Endothelial cell (in vitro differentiated cells): ENCODE measurements at regions not wholly inside any gene's neighbourhood (a gene's known extent, or its start where the extent isn't known, plus 50 kb on each side); places are given as distances from the start of the nearest gene placed in this dataset.
"Not testable (repeated sequence)": the region's sequence is repeated elsewhere in the genome, so short reads cannot be mapped to it uniquely, and the experiment has no call there.

Experiments used
- DNase-seq: peaks from one replicate; pipeline ENCODE4 v3.0.0; 2021; ENCODE audit warnings: low spot score
- H3K27ac Mint-ChIP-seq: one replicate; pipeline ENCODE4 v1.8.0; 2021; ENCODE audit warnings: mixed read lengths, inconsistent platforms; ENCODE audit not compliant: unreplicated experiment
- H3K27me3 Mint-ChIP-seq: one replicate; pipeline ENCODE4 v1.8.0; 2021; ENCODE audit warnings: mild to moderate bottlenecking, moderate library complexity, mixed read lengths, inconsistent platforms; ENCODE audit not compliant: unreplicated experiment
- H3K36me3 Mint-ChIP-seq: one replicate; pipeline ENCODE4 v1.8.0; 2021; ENCODE audit warnings: mild to moderate bottlenecking, low read depth, mixed read lengths, inconsistent platforms; ENCODE audit not compliant: unreplicated experiment
- H3K4me1 Mint-ChIP-seq: one replicate; pipeline ENCODE4 v1.8.0; 2021; ENCODE audit warnings: mild to moderate bottlenecking, mixed read lengths, inconsistent platforms; ENCODE audit not compliant: unreplicated experiment
- H3K4me3 Mint-ChIP-seq: one replicate; pipeline ENCODE4 v1.8.0; 2021; ENCODE audit warnings: mild to moderate bottlenecking, mixed read lengths, inconsistent platforms; ENCODE audit not compliant: unreplicated experiment
- H3K9me3 Mint-ChIP-seq: one replicate; pipeline ENCODE4 v1.8.0; 2021; ENCODE audit warnings: mixed read lengths, inconsistent platforms; ENCODE audit not compliant: unreplicated experiment
- CTCF ChIP-seq: fragments of 200-600 bp; sonication (generic); IDR thresholded peaks from one replicate; pipeline ENCODE4 v1.5.0; 2021; ENCODE audit warnings: antibody characterized with exemption; ENCODE audit not compliant: unreplicated experiment

- DNase-seq, result no peak
- Mint-ChIP-seq H3K27me3 (peaks cover 1% of the 10 kb centered on the region), H3K9me3 (no peaks in the 10 kb centered on the region), H3K27ac (no peak overlapping the region), H3K4me1 (no peaks in the 10 kb centered on the region), H3K4me3 (no peak overlapping the region), H3K36me3 (no peaks in the 10 kb centered on the region)
- no peak for TF ChIP-seq CTCF
These were observed 972.1 kb downstream of the C4orf33 start for GRCh38 chr4:130068072-130068471.

- no peaks in the 10 kb centered on the region for H3K9me3 Mint-ChIP-seq
- no peaks in the 10 kb centered on the region for H3K27me3 Mint-ChIP-seq
- TF ChIP-seq CTCF, result no peak
- peaks cover 8% of the 10 kb centered on the region for H3K4me1 Mint-ChIP-seq
- H3K27ac Mint-ChIP-seq, result no peak overlapping the region
- H3K36me3 Mint-ChIP-seq, result no peaks in the 10 kb centered on the region
- no peak overlapping the region for H3K4me3 Mint-ChIP-seq
- no peak for DNase-seq
These were observed 975.8 kb downstream of the C4orf33 start for GRCh38 chr4:130071746-130072145.

GRCh38 chr4:130073145-130073790 is 977.3 kb downstream of the C4orf33 start:
- peaks cover 8% of the 10 kb centered on the region for H3K4me1 Mint-ChIP-seq
- H3K27me3 Mint-ChIP-seq, result no peaks in the 10 kb centered on the region
- DNase-seq, result no peak
- no peak overlapping the region for H3K4me3 Mint-ChIP-seq
- H3K9me3 Mint-ChIP-seq, result no peaks in the 10 kb centered on the region
- H3K36me3 Mint-ChIP-seq, result no peaks in the 10 kb centered on the region
- TF ChIP-seq CTCF, result no peak
- H3K27ac Mint-ChIP-seq, result no peak overlapping the region

- H3K4me3 Mint-ChIP-seq, result no peak overlapping the region
- DNase-seq, result no peak
- no peaks in the 10 kb centered on the region for H3K27me3 Mint-ChIP-seq
- H3K36me3 Mint-ChIP-seq, result no peaks in the 10 kb centered on the region
- TF ChIP-seq CTCF, result no peak
- peaks cover 8% of the 10 kb centered on the region for H3K4me1 Mint-ChIP-seq
- no peak overlapping the region for H3K27ac Mint-ChIP-seq
- H3K9me3 Mint-ChIP-seq, result no peaks in the 10 kb centered on the region
These were observed 978.1 kb downstream of the C4orf33 start for GRCh38 chr4:130074096-130074495.

- Mint-ChIP-seq H3K27ac (no peak overlapping the region), H3K9me3 (no peaks in the 10 kb centered on the region), H3K36me3 (no peaks in the 10 kb centered on the region), H3K4me3 (no peak overlapping the region), H3K27me3 (no peaks in the 10 kb centered on the region), H3K4me1 (peaks cover 8% of the 10 kb centered on the region)
- DNase-seq, result no peak
- no peak for TF ChIP-seq CTCF
These were observed 981.3 kb downstream of the C4orf33 start for GRCh38 chr4:130077275-130077674.

- not testable (repeated sequence) for H3K27me3 Mint-ChIP-seq, H3K4me3 Mint-ChIP-seq, H3K27ac Mint-ChIP-seq, H3K9me3 Mint-ChIP-seq, DNase-seq, H3K36me3 Mint-ChIP-seq, H3K4me1 Mint-ChIP-seq
These were observed 983.1 kb downstream of the C4orf33 start for GRCh38 chr4:130079027-130079426.
